ENCODE measurements at regions not wholly inside any gene's neighbourhood (a gene's known extent, or its start where the extent isn't known, plus 50 kb on each side); places are given as distances from the start of the nearest gene placed in this dataset.

DNA sequence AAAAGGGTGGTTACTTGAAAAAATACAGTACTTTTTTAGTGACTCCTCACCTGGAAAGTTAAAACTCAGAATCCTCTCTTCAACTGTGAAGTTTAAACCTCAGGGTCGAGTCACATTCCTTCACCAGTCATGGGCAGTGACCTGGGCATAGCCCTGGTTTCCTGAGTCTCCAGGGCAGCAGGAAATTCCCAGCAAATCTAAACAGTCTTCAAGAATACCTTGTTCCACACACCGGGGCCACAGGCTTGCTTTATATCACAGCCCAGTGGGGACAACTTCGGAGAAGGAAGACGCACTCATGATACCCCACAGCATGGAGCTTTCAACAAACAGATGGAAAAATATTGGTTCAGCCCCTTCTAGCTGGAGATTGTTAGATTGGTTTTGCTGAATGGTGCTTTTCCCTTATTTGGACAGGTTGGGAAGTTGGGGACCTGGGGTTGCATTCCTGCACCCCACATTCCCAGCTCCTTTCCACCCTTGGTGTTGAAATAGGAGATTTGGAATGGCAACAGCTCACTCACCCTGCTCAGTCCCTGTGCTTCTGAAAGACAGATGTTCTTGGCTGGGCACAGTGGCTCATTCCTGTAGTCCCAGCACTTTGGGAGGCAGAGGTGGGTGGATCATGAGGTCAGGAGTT lies 113.0 kb upstream of the TMEM170B start (continued):
- TF ChIP-seq ZNF883 (CRISPR knock-in tag; IDR thresholded peaks at IDR 0.05; ENCODE audit: not compliant biosample characterization) (peak; percentile 22), ZNF546 (CRISPR knock-in tag; conservative IDR thresholded peaks at IDR 0.05) (no peak), ZNF501 (CRISPR knock-in tag; IDR thresholded peaks at IDR 0.05) (0 out of 2 replicates have a peak, but pooled peaks have one; percentile 38), ZNF224 (CRISPR knock-in tag; IDR thresholded peaks at IDR 0.05) (no peak), NCOA2 (CRISPR knock-in tag; IDR thresholded peaks at IDR 0.05) (no peak), MED1 (CRISPR knock-in tag; IDR thresholded peaks at IDR 0.05) (peak; percentile 11; the same call in 1 of the 2 replicates)
- TF ChIP-seq, protein P1, sequence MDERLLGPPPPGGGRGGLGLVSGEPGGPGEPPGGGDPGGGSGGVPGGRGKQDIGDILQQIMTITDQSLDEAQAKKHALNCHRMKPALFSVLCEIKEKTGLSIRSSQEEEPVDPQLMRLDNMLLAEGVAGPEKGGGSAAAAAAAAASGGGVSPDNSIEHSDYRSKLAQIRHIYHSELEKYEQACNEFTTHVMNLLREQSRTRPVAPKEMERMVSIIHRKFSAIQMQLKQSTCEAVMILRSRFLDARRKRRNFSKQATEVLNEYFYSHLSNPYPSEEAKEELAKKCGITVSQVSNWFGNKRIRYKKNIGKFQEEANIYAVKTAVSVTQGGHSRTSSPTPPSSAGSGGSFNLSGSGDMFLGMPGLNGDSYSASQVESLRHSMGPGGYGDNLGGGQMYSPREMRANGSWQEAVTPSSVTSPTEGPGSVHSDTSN (CRISPR knock-in tag; IDR thresholded peaks at IDR 0.05), result no peak
- TF ChIP-seq, protein P2, sequence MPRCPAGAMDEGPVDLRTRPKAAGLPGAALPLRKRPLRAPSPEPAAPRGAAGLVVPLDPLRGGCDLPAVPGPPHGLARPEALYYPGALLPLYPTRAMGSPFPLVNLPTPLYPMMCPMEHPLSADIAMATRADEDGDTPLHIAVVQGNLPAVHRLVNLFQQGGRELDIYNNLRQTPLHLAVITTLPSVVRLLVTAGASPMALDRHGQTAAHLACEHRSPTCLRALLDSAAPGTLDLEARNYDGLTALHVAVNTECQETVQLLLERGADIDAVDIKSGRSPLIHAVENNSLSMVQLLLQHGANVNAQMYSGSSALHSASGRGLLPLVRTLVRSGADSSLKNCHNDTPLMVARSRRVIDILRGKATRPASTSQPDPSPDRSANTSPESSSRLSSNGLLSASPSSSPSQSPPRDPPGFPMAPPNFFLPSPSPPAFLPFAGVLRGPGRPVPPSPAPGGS (CRISPR knock-in tag; IDR thresholded peaks at IDR 0.05), result no peak

DNA sequence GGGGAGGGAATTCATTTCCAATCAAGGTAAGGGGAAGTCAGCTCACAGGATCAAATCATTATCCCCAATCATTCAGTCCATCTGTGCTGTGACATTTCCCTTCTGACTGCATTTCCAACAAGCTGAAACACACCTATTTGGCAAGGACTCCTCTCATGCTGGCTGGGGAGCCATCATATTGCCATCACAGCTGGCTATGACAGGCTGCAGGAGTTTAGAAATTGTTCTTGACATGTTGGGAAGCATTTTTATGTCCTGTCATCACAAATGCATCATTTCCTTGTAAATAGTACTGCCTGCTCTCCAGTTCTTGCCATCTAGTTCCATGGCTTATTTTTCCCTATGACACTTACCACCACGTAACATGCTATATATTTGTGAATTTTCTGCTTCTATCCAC lies 113.9 kb upstream of the TMEM170B start:
- 100% methylated on average over 1 of the region's 1 CpG for WGBS (ENCODE audit: low lambda C conversion rate)
- no peaks in the 10 kb centered on the region for H3K79me2 ChIP-seq (ENCODE audit: insufficient read depth, low read length)
- no peak for FAIRE-seq
- H4K20me1 ChIP-seq (ENCODE audit: insufficient read depth, low read length), result no peaks in the 10 kb centered on the region
- no peak overlapping the region for H3K27ac ChIP-seq (ENCODE audit: extremely low read length, insufficient read depth, low read length)
- ChIA-PET CTCF (ENCODE audit: low intra/inter-chr PET ratio, low total read pairs) (no interaction called here), POLR2A (interaction anchor here (1.5 kb wide), 1 partner anchor 9 kb away, joined by 4 read pairs; no protein-coding TSS in a partner anchor)
- no peak for ATAC-seq
- no peak overlapping the region for H3K4me2 ChIP-seq (ENCODE audit: low read depth, low read length)
- no peak overlapping the region for H2AFZ ChIP-seq (ENCODE audit: low read length)
- in situ Hi-C loops (cut with HindIII; ENCODE audit: extremely low pct_ligation_motif_present, low pct_unique_long_range_greater_than_20kb), result no loop called here
- H3K4me3 ChIP-seq (replicated peaks in 1 of 3; ENCODE audit: insufficient read depth in 1 of 3, low read depth in 2 of 3, low read length in 3 of 3), result no peak overlapping the region
- peaks cover 83% of the 10 kb centered on the region for H3K4me1 ChIP-seq (ENCODE audit: insufficient read depth, low read length)
- no peak overlapping the region for H3K9ac ChIP-seq (ENCODE audit: insufficient read depth, low read depth, low read length)
- no peaks in the 10 kb centered on the region for H3K9me3 ChIP-seq (ENCODE audit: low read length)
- no peaks in the 10 kb centered on the region for H3K27me3 ChIP-seq (ENCODE audit: control insufficient read depth in 1 of 2, insufficient read depth in 2 of 2, low read length in 2 of 2)
- no TSS peak for BruUV-seq (replicated peaks)
- intact Hi-C loops (cut with micrococcal nuclease; ENCODE audit: unreplicated experiment), result loop anchor here (2.0 kb wide), 1 partner anchor 31 kb away; no protein-coding TSS in a partner anchor
- no peak for DNase-seq (ENCODE audit: low spot score)
- H3K36me3 ChIP-seq (replicated peaks in 1 of 2; ENCODE audit: control insufficient read depth in 1 of 2, insufficient read depth in 2 of 2, low read length in 2 of 2), result no peaks in the 10 kb centered on the region
- TF ChIP-seq RFXAP (CRISPR knock-in tag; IDR thresholded peaks at IDR 0.05; ENCODE audit: borderline replicate concordance) (no peak), SRF (IDR thresholded peaks at IDR 0.05; ENCODE audit: low read depth, low read length) (no peak), GATA4 (IDR thresholded peaks at IDR 0.05; ENCODE audit: borderline replicate concordance, low read depth) (no peak), MAFF (IDR thresholded peaks at IDR 0.05; ENCODE audit: low read depth, low read length) (peak; percentile 66), TCF7 (IDR thresholded peaks at IDR 0.05; ENCODE audit: low read depth) (no peak), MAFK (conservative IDR thresholded peaks at IDR 0.05 in 1 of 2, IDR thresholded peaks at IDR 0.05 in 1 of 2; ENCODE audit: low read length in 2 of 2) (peak; percentile 67 to 77), ZNF720 (CRISPR knock-in tag; IDR thresholded peaks at IDR 0.05) (no peak), TCF12 (IDR thresholded peaks at IDR 0.05) (no peak), TCF12 (CRISPR knock-in tag; IDR thresholded peaks at IDR 0.05) (no peak), ZNF713 (CRISPR knock-in tag; IDR thresholded peaks at IDR 0.05) (no peak)
- TF ChIP-seq, protein P3, sequence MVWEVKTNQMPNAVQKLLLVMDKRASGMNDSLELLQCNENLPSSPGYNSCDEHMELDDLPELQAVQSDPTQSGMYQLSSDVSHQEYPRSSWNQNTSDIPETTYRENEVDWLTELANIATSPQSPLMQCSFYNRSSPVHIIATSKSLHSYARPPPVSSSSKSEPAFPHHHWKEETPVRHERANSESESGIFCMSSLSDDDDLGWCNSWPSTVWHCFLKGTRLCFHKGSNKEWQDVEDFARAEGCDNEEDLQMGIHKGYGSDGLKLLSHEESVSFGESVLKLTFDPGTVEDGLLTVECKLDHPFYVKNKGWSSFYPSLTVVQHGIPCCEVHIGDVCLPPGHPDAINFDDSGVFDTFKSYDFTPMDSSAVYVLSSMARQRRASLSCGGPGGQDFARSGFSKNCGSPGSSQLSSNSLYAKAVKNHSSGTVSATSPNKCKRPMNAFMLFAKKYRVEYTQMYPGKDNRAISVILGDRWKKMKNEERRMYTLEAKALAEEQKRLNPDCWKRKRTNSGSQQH (CRISPR knock-in tag; IDR thresholded peaks at IDR 0.05; ENCODE audit: low read depth), result no peak

All from HepG2 (cell line).